ENCODE measurements at regions not wholly inside any gene's neighbourhood (a gene's known extent, or its start where the extent isn't known, plus 50 kb on each side); places are given as distances from the start of the nearest gene placed in this dataset.

DNA sequence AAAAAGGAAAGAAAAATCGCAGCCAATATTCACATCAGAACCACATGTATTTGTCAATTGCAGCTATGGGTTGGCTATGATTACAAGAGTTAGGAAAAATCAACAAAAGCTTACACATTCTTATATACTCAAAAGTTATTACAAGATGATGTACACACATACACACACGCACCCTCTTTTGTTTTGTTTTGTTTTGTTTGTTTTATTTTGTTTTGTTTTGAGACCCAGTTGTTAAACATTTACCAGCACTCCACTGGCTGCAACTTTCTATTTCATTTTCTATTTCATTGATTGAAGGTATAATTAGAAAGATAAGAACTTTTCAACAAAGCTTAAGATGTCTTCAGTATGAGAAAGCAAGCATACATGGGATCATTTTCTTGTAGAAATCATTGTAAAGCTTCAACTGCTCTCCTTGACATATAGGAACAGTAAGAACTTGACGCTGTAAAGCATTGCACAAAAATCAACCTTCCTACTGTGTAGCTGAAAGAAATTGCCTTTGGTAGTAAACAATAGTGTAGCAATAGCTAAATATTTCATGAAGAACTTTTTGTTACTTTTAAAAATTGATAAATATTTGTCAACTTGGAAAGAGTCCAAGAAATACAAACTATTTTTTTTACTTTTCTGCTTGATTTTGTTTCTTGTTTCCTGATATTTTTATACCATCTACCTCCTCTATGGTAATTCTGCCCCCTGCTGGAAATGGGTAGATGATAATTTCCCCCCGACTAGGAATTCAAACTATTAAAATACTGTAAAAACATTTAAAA lies 205.9 kb downstream of the MBL2 start:
- Histone ChIP-seq H3K27ac (no peak overlapping the region), H3K36me3 (no peaks in the 10 kb centered on the region), H3K4me1 (no peaks in the 10 kb centered on the region), H3K27me3 (no peaks in the 10 kb centered on the region), H3K4me3 (no peak overlapping the region), H3K9me3 (no peaks in the 10 kb centered on the region)
- TF ChIP-seq, protein P1, sequence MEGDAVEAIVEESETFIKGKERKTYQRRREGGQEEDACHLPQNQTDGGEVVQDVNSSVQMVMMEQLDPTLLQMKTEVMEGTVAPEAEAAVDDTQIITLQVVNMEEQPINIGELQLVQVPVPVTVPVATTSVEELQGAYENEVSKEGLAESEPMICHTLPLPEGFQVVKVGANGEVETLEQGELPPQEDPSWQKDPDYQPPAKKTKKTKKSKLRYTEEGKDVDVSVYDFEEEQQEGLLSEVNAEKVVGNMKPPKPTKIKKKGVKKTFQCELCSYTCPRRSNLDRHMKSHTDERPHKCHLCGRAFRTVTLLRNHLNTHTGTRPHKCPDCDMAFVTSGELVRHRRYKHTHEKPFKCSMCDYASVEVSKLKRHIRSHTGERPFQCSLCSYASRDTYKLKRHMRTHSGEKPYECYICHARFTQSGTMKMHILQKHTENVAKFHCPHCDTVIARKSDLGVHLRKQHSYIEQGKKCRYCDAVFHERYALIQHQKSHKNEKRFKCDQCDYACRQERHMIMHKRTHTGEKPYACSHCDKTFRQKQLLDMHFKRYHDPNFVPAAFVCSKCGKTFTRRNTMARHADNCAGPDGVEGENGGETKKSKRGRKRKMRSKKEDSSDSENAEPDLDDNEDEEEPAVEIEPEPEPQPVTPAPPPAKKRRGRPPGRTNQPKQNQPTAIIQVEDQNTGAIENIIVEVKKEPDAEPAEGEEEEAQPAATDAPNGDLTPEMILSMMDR (IDR thresholded peaks at IDR 0.05), result peak in 2 of 3 experiments; percentile 15 to 29
- no peak for DNase-seq (ENCODE audit: low spot score in 2 of 2)
- intact Hi-C loops (cut with DNase I), result loop anchor here (5.0 kb wide), 1 partner anchor 1629 kb away; no protein-coding TSS in a partner anchor

GRCh38 chr10:52567247-52567580 lies 205.4 kb downstream of the MBL2 start:
- Histone ChIP-seq H3K4me1 (no peaks in the 10 kb centered on the region), H3K4me3 (no peak overlapping the region), H3K9me3 (no peaks in the 10 kb centered on the region), H3K27me3 (no peaks in the 10 kb centered on the region), H3K36me3 (no peaks in the 10 kb centered on the region), H3K27ac (no peak overlapping the region)
- TF ChIP-seq, protein P1 (IDR thresholded peaks at IDR 0.05), result no peak
- intact Hi-C loops (cut with DNase I), result loop anchor here (5.0 kb wide), 1 partner anchor 1630 kb away; no protein-coding TSS in a partner anchor
- DNase-seq (ENCODE audit: low spot score in 2 of 2), result no peak

DNA sequence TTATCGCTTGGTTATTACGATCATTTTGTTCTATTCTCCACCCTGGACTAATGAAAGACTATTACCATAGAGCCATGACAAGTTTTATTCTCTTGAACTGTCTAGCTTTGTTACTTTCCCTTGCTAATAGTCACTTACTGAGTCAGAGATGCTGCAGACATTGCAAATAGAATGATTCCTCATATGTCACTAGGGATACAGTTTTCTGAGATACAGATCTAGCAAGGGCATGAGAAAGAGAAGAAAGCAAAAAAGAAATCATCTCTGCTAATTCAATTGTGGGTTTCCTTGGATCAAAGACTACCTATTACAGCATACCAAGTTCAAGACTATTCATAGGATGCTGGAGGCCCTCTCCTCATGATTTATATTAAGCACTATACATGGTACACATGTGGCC lies 204.3 kb downstream of the MBL2 start:
- H3K36me3 ChIP-seq, result no peaks in the 10 kb centered on the region
- DNase-seq (ENCODE audit: low spot score in 2 of 2), result no peak
- TF ChIP-seq, protein P1 (IDR thresholded peaks at IDR 0.05), result no peak
- no peaks in the 10 kb centered on the region for H3K27me3 ChIP-seq
- intact Hi-C loops (cut with DNase I), result loop anchor here (5.0 kb wide), 1 partner anchor 1631 kb away; no protein-coding TSS in a partner anchor
- no peak overlapping the region for H3K27ac ChIP-seq
- H3K4me1 ChIP-seq, result no peaks in the 10 kb centered on the region
- H3K4me3 ChIP-seq, result no peak overlapping the region
- H3K9me3 ChIP-seq, result no peaks in the 10 kb centered on the region

DNA sequence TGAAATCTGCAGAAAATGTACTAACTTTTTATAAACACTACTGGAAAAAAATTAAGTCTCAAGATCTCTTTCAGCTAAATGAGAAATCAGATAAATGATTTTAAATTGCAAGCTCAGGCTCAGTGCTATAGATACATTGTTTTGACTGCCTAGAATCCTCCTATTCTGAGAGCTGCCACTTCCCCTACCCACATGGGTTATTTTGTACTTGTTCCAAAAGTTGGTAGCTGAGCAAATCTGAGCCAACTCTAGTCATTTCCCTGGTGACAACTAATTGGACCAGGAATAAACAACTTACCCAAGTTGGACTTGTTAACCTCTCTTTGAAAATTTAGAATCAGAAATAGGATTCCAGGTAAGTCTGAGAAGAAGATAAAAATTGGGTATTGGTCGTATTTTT lies 202.1 kb downstream of the MBL2 start:
- TF ChIP-seq, protein P1 (IDR thresholded peaks at IDR 0.05), result no peak
- DNase-seq (ENCODE audit: low spot score in 2 of 2), result no peak

GRCh38 chr10:52571018-52571417 lies 201.6 kb downstream of the MBL2 start:
- H3K4me3 ChIP-seq, result no peak overlapping the region
- no peaks in the 10 kb centered on the region for H3K36me3 ChIP-seq
- no peaks in the 10 kb centered on the region for H3K27me3 ChIP-seq
- no peak overlapping the region for H3K27ac ChIP-seq
- intact Hi-C loops (cut with DNase I), result no loop called here
- no peak for DNase-seq (ENCODE audit: low spot score in 2 of 2)
- TF ChIP-seq, protein P1 (IDR thresholded peaks at IDR 0.05), result no peak
- no peaks in the 10 kb centered on the region for H3K9me3 ChIP-seq
- H3K4me1 ChIP-seq, result no peaks in the 10 kb centered on the region

More for the DNA sequence above, 202.1 kb downstream of the MBL2 start:
- Histone ChIP-seq H3K36me3 (no peaks in the 10 kb centered on the region), H3K27me3 (no peaks in the 10 kb centered on the region), H3K4me3 (no peak overlapping the region), H3K9me3 (no peaks in the 10 kb centered on the region), H3K27ac (no peak overlapping the region), H3K4me1 (no peaks in the 10 kb centered on the region)
- intact Hi-C loops (cut with DNase I), result no loop called here

Measured in ascending aorta (tissue), 2 donors.